ENCODE measurements at regions not wholly inside any gene's neighbourhood (a gene's known extent, or its start where the extent isn't known, plus 50 kb on each side); places are given as distances from the start of the nearest gene placed in this dataset.

GRCh38 chr16:88298833-88299745 lies 83.7 kb upstream of the ZNF469 start:
- no TSS peak for BruUV-seq (replicated peaks)
- in situ Hi-C loops (cut with MboI): no loop called here
- no peak for DNase-seq (ENCODE audit: extremely low read depth in 1 of 4, low spot score in 3 of 4)

More at GRCh38 chr16:88298833-88299745, 83.7 kb upstream of the ZNF469 start:
- no peak for FAIRE-seq
- TF ChIP-seq RCOR1 (IDR thresholded peaks at IDR 0.05; ENCODE audit: borderline replicate concordance in 1 of 2, low read depth in 2 of 2, low read length in 2 of 2): 0 out of 4 replicates have a peak, but pooled peaks of 1 of the 2 experiments have one; percentile 22
- no peak for TF ChIP-seq MEF2D (tag; conservative IDR thresholded peaks at IDR 0.05; ENCODE audit: low read depth)
- peak; percentile 50; the same call in 1 of the 2 replicates for TF ChIP-seq ZBED1 (IDR thresholded peaks at IDR 0.05)
- peak; percentile 73; the same call in 1 of the 2 replicates for TF ChIP-seq PTBP1 (IDR thresholded peaks at IDR 0.05; ENCODE audit: low read depth, low read length)
- TF ChIP-seq ERF (CRISPR knock-in tag; IDR thresholded peaks at IDR 0.05): no peak
- no peak for TF ChIP-seq CBX3 (IDR thresholded peaks at IDR 0.05; ENCODE audit: borderline replicate concordance in 1 of 2, low read length in 2 of 2)
- TF ChIP-seq ZNF507 (tag; conservative IDR thresholded peaks at IDR 0.05): no peak
- no peak for TF ChIP-seq HNRNPUL1 (IDR thresholded peaks at IDR 0.05; ENCODE audit: low read length)
- TF ChIP-seq PHF8 (IDR thresholded peaks at IDR 0.05; ENCODE audit: borderline replicate concordance, low read length): no peak
- TF ChIP-seq ZNF146 (CRISPR knock-in tag; IDR thresholded peaks at IDR 0.05; ENCODE audit: unreplicated experiment): no peak
- TF ChIP-seq ZNF436 (CRISPR knock-in tag; IDR thresholded peaks at IDR 0.05): peak; percentile 80
- TF ChIP-seq ZFX (CRISPR knock-in tag; IDR thresholded peaks at IDR 0.05): no peak
- no peak for TF ChIP-seq TCF7 (IDR thresholded peaks at IDR 0.05; ENCODE audit: borderline replicate concordance)
- peak; percentile 65 for TF ChIP-seq GTF3C2 (IDR thresholded peaks at IDR 0.05; ENCODE audit: borderline replicate concordance, extremely low read depth, insufficient read length)
- TF ChIP-seq ZFP36 (IDR thresholded peaks at IDR 0.05; ENCODE audit: low read depth, low read length, partially characterized antibody): peak; percentile 99
- H3K9me1 ChIP-seq (ENCODE audit: control insufficient read depth, insufficient read depth, low read length): no peaks in the 10 kb centered on the region
- ChIA-PET CTCF (ENCODE audit: low intra/inter-chr PET ratio) (no interaction called here), POLR2A (interaction anchor here (0.6 to 1.0 kb wide), 5 partner anchors 13 to 385 kb away, joined by 3 read pairs; no protein-coding TSS in a partner anchor)
- WGBS (ENCODE audit: insufficient coverage, low coverage, missing lambda C conversion rate): 17% methylated on average over 14 of the region's 14 CpGs
- H3K4me1 ChIP-seq (replicated peaks in 1 of 2; ENCODE audit: control insufficient read depth in 2 of 2, insufficient read depth in 2 of 2, low read length in 2 of 2): peaks cover 0 to 32% of the 10 kb centered on the region in 2 experiments; a peak in 3 of 5 replicates
- H3K4me3 ChIP-seq: no peak overlapping the region
- H3K79me2 ChIP-seq (ENCODE audit: control insufficient read depth, insufficient read depth, low read length): no peaks in the 10 kb centered on the region
- H4K20me1 ChIP-seq (replicated peaks; ENCODE audit: control insufficient read depth, insufficient read depth, low read length): no peaks in the 10 kb centered on the region
- intact Hi-C loops (cut with micrococcal nuclease): no loop called here
- no peak overlapping the region for H2AFZ ChIP-seq (ENCODE audit: low read depth, low read length)
- H3K9me3 ChIP-seq (replicated peaks; ENCODE audit: control insufficient read depth, insufficient read depth, low read depth, low read length): no peaks in the 10 kb centered on the region
- H3K9ac ChIP-seq (ENCODE audit: insufficient read depth in 1 of 2, low read depth in 2 of 2, low read length in 2 of 2): no peak overlapping the region; a peak in 1 of 4 replicates
- H3K4me2 ChIP-seq (ENCODE audit: insufficient read depth, low read length): no peak overlapping the region
- H3K27me3 ChIP-seq (ENCODE audit: control insufficient read depth in 2 of 2, insufficient read depth in 2 of 2, low read length in 2 of 2): peaks cover 24 to 93% of the 10 kb centered on the region in 2 experiments
- H3K36me3 ChIP-seq (ENCODE audit: control insufficient read depth, insufficient read depth, low read length): no peaks in the 10 kb centered on the region
- no peak overlapping the region for H3K27ac ChIP-seq (ENCODE audit: extremely low read depth, low read depth, low read length)
- no peak for ATAC-seq

Measured in K562 (cell line).